ENCODE measurements at regions not wholly inside any gene's neighbourhood (a gene's known extent, or its start where the extent isn't known, plus 50 kb on each side); places are given as distances from the start of the nearest gene placed in this dataset.
A peak's percentile ranks its signal among the peaks of the same experiment; 100 is the strongest.
"Not testable (repeated sequence)": the region's sequence is repeated elsewhere in the genome, so short reads cannot be mapped to it uniquely, and the experiment has no call there.

GRCh38 chr3:15879787-15880186 is 82.0 kb upstream of the ANKRD28 start:
- H3K9me3 ChIP-seq (ENCODE audit: control insufficient read depth in 2 of 2, low read length in 2 of 2); H3K36me3 ChIP-seq (ENCODE audit: control insufficient read depth in 2 of 2, insufficient read depth in 2 of 2, low read length in 2 of 2); H3K4me1 ChIP-seq (ENCODE audit: control insufficient read depth, insufficient read depth, low read length); H3K4me3 ChIP-seq (ENCODE audit: low read length in 2 of 2); H3K9ac ChIP-seq (ENCODE audit: low read length in 2 of 2); H3K27ac ChIP-seq (ENCODE audit: low read length); H3K27me3 ChIP-seq (ENCODE audit: control insufficient read depth in 1 of 2, insufficient read depth in 2 of 2, low read length in 2 of 2): not testable (repeated sequence)

- H3K4me1 ChIP-seq (ENCODE audit: control insufficient read depth, insufficient read depth, low read length): no peaks in the 10 kb centered on the region
- H3K4me3 ChIP-seq (ENCODE audit: low read length in 2 of 2): no peak overlapping the region
- H3K9me3 ChIP-seq (ENCODE audit: control insufficient read depth in 2 of 2, low read length in 2 of 2): no peaks in the 10 kb centered on the region
- H3K9ac ChIP-seq (ENCODE audit: low read length in 2 of 2): no peak overlapping the region
- H3K27me3 ChIP-seq (ENCODE audit: control insufficient read depth in 1 of 2, insufficient read depth in 2 of 2, low read length in 2 of 2): no peaks in the 10 kb centered on the region
- no peaks in the 10 kb centered on the region for H3K36me3 ChIP-seq (ENCODE audit: control insufficient read depth in 2 of 2, insufficient read depth in 2 of 2, low read length in 2 of 2)
- H3K27ac ChIP-seq (ENCODE audit: low read length): no peak overlapping the region
These were observed 84.8 kb upstream of the ANKRD28 start for GRCh38 chr3:15882577-15882976.

- H3K27me3 ChIP-seq (ENCODE audit: control insufficient read depth in 1 of 2, insufficient read depth in 2 of 2, low read length in 2 of 2): no peaks in the 10 kb centered on the region
- H3K9me3 ChIP-seq (ENCODE audit: control insufficient read depth in 2 of 2, low read length in 2 of 2): no peaks in the 10 kb centered on the region
- no peaks in the 10 kb centered on the region for H3K36me3 ChIP-seq (ENCODE audit: control insufficient read depth in 2 of 2, insufficient read depth in 2 of 2, low read length in 2 of 2)
- H3K4me1 ChIP-seq (ENCODE audit: control insufficient read depth, insufficient read depth, low read length): no peaks in the 10 kb centered on the region
- H3K27ac ChIP-seq (ENCODE audit: low read length): no peak overlapping the region
- no peak overlapping the region for H3K9ac ChIP-seq (ENCODE audit: low read length in 2 of 2)
- H3K4me3 ChIP-seq (ENCODE audit: low read length in 2 of 2): no peak overlapping the region
These were observed 86.4 kb upstream of the ANKRD28 start for GRCh38 chr3:15884132-15884531.

- Histone ChIP-seq H3K9me3 (ENCODE audit: control insufficient read depth in 2 of 2, low read length in 2 of 2) (no peaks in the 10 kb centered on the region), H3K27me3 (ENCODE audit: control insufficient read depth in 1 of 2, insufficient read depth in 2 of 2, low read length in 2 of 2) (no peaks in the 10 kb centered on the region), H3K36me3 (ENCODE audit: control insufficient read depth in 2 of 2, insufficient read depth in 2 of 2, low read length in 2 of 2) (no peaks in the 10 kb centered on the region), H3K4me1 (ENCODE audit: control insufficient read depth, insufficient read depth, low read length) (no peaks in the 10 kb centered on the region), H3K9ac (ENCODE audit: low read length in 2 of 2) (no peak overlapping the region), H3K4me3 (ENCODE audit: low read length in 2 of 2) (no peak overlapping the region), H3K27ac (ENCODE audit: low read length) (no peak overlapping the region)
These were observed 88.7 kb upstream of the ANKRD28 start for GRCh38 chr3:15886521-15886920.

GRCh38 chr3:15887261-15887660 is 89.5 kb upstream of the ANKRD28 start:
- Histone ChIP-seq H3K9ac (ENCODE audit: low read length in 2 of 2) (no peak overlapping the region), H3K9me3 (ENCODE audit: control insufficient read depth in 2 of 2, low read length in 2 of 2) (no peaks in the 10 kb centered on the region), H3K27me3 (ENCODE audit: control insufficient read depth in 1 of 2, insufficient read depth in 2 of 2, low read length in 2 of 2) (no peaks in the 10 kb centered on the region), H3K36me3 (ENCODE audit: control insufficient read depth in 2 of 2, insufficient read depth in 2 of 2, low read length in 2 of 2) (no peaks in the 10 kb centered on the region), H3K4me3 (ENCODE audit: low read length in 2 of 2) (no peak overlapping the region), H3K4me1 (ENCODE audit: control insufficient read depth, insufficient read depth, low read length) (no peaks in the 10 kb centered on the region), H3K27ac (ENCODE audit: low read length) (no peak overlapping the region)

GRCh38 chr3:15889936-15890335 is 92.2 kb upstream of the ANKRD28 start:
- Histone ChIP-seq H3K4me1 (ENCODE audit: control insufficient read depth, insufficient read depth, low read length) (peaks cover 13% of the 10 kb centered on the region), H3K27me3 (ENCODE audit: control insufficient read depth in 1 of 2, insufficient read depth in 2 of 2, low read length in 2 of 2) (no peaks in the 10 kb centered on the region), H3K4me3 (ENCODE audit: low read length in 2 of 2) (no peak overlapping the region), H3K36me3 (ENCODE audit: control insufficient read depth in 2 of 2, insufficient read depth in 2 of 2, low read length in 2 of 2) (no peaks in the 10 kb centered on the region), H3K9me3 (ENCODE audit: control insufficient read depth in 2 of 2, low read length in 2 of 2) (no peaks in the 10 kb centered on the region), H3K9ac (ENCODE audit: low read length in 2 of 2) (no peak overlapping the region), H3K27ac (ENCODE audit: low read length) (no peak overlapping the region)

- Histone ChIP-seq H3K9me3 (ENCODE audit: control insufficient read depth in 2 of 2, low read length in 2 of 2) (peaks cover 4% of the 10 kb centered on the region in 2 donors), H3K27ac (ENCODE audit: low read length) (peak overlapping the region; percentile 60), H3K27me3 (ENCODE audit: control insufficient read depth in 1 of 2, insufficient read depth in 2 of 2, low read length in 2 of 2) (no peaks in the 10 kb centered on the region), H3K4me3 (ENCODE audit: low read length in 2 of 2) (no peak overlapping the region), H3K4me1 (ENCODE audit: control insufficient read depth, insufficient read depth, low read length) (peaks cover 13% of the 10 kb centered on the region), H3K9ac (ENCODE audit: low read length in 2 of 2) (no peak overlapping the region), H3K36me3 (ENCODE audit: control insufficient read depth in 2 of 2, insufficient read depth in 2 of 2, low read length in 2 of 2) (no peaks in the 10 kb centered on the region)
These were observed 94.8 kb upstream of the ANKRD28 start for GRCh38 chr3:15892311-15893227.

- H3K9ac ChIP-seq (ENCODE audit: low read length in 2 of 2): no peak overlapping the region
- peaks cover 4% of the 10 kb centered on the region in 2 donors for H3K9me3 ChIP-seq (ENCODE audit: control insufficient read depth in 2 of 2, low read length in 2 of 2)
- H3K27me3 ChIP-seq (ENCODE audit: control insufficient read depth in 1 of 2, insufficient read depth in 2 of 2, low read length in 2 of 2): no peaks in the 10 kb centered on the region
- H3K4me1 ChIP-seq (ENCODE audit: control insufficient read depth, insufficient read depth, low read length): peaks cover 13% of the 10 kb centered on the region
- no peak overlapping the region for H3K4me3 ChIP-seq (ENCODE audit: low read length in 2 of 2)
- peak overlapping the region; percentile 60 for H3K27ac ChIP-seq (ENCODE audit: low read length)
- H3K36me3 ChIP-seq (ENCODE audit: control insufficient read depth in 2 of 2, insufficient read depth in 2 of 2, low read length in 2 of 2): no peaks in the 10 kb centered on the region
These were observed 96.6 kb upstream of the ANKRD28 start for GRCh38 chr3:15894382-15894781.

GRCh38 chr3:15896500-15896899 is 98.7 kb upstream of the ANKRD28 start:
- Histone ChIP-seq H3K27me3 (ENCODE audit: control insufficient read depth in 1 of 2, insufficient read depth in 2 of 2, low read length in 2 of 2) (no peaks in the 10 kb centered on the region), H3K36me3 (ENCODE audit: control insufficient read depth in 2 of 2, insufficient read depth in 2 of 2, low read length in 2 of 2) (no peaks in the 10 kb centered on the region), H3K4me3 (ENCODE audit: low read length in 2 of 2) (no peak overlapping the region), H3K9me3 (ENCODE audit: control insufficient read depth in 2 of 2, low read length in 2 of 2) (peaks cover 4% of the 10 kb centered on the region in 2 donors), H3K27ac (ENCODE audit: low read length) (no peak overlapping the region), H3K9ac (ENCODE audit: low read length in 2 of 2) (no peak overlapping the region), H3K4me1 (ENCODE audit: control insufficient read depth, insufficient read depth, low read length) (peaks cover 13% of the 10 kb centered on the region)

- Histone ChIP-seq H3K27ac (ENCODE audit: low read length) (no peak overlapping the region), H3K36me3 (ENCODE audit: control insufficient read depth in 2 of 2, insufficient read depth in 2 of 2, low read length in 2 of 2) (no peaks in the 10 kb centered on the region), H3K27me3 (ENCODE audit: control insufficient read depth in 1 of 2, insufficient read depth in 2 of 2, low read length in 2 of 2) (no peaks in the 10 kb centered on the region), H3K4me3 (ENCODE audit: low read length in 2 of 2) (no peak overlapping the region), H3K9me3 (ENCODE audit: control insufficient read depth in 2 of 2, low read length in 2 of 2) (peaks cover 4% of the 10 kb centered on the region in 2 donors), H3K9ac (ENCODE audit: low read length in 2 of 2) (no peak overlapping the region), H3K4me1 (ENCODE audit: control insufficient read depth, insufficient read depth, low read length) (peaks cover 20% of the 10 kb centered on the region)
These were observed 101.6 kb upstream of the ANKRD28 start for GRCh38 chr3:15899388-15899787.

GRCh38 chr3:15903164-15903563 is 105.4 kb upstream of the ANKRD28 start:
- Histone ChIP-seq H3K4me1 (ENCODE audit: control insufficient read depth, insufficient read depth, low read length) (peaks cover 18% of the 10 kb centered on the region), H3K4me3 (ENCODE audit: low read length in 2 of 2) (peak overlapping the region in 1 of 2 donors; percentile 8), H3K27me3 (ENCODE audit: control insufficient read depth in 1 of 2, insufficient read depth in 2 of 2, low read length in 2 of 2) (no peaks in the 10 kb centered on the region), H3K36me3 (ENCODE audit: control insufficient read depth in 2 of 2, insufficient read depth in 2 of 2, low read length in 2 of 2) (no peaks in the 10 kb centered on the region), H3K9ac (ENCODE audit: low read length in 2 of 2) (peak overlapping the region in 1 of 2 donors; percentile 1), H3K27ac (ENCODE audit: low read length) (peak overlapping the region; percentile 86), H3K9me3 (ENCODE audit: control insufficient read depth in 2 of 2, low read length in 2 of 2) (peaks cover 0 to 2% of the 10 kb centered on the region in 2 donors)
